NCI-H1694 (cell line): ENCODE measurements at regions not wholly inside any gene's neighbourhood (a gene's known extent, or its start where the extent isn't known, plus 50 kb on each side); places are given as distances from the start of the nearest gene placed in this dataset.
A peak's percentile ranks its signal among the peaks of the same experiment; 100 is the strongest.

Experiments used
- DNase-seq: peaks from one replicate; lab custom pipeline; 2025; lab: John Stamatoyannopoulos, UW

DNA sequence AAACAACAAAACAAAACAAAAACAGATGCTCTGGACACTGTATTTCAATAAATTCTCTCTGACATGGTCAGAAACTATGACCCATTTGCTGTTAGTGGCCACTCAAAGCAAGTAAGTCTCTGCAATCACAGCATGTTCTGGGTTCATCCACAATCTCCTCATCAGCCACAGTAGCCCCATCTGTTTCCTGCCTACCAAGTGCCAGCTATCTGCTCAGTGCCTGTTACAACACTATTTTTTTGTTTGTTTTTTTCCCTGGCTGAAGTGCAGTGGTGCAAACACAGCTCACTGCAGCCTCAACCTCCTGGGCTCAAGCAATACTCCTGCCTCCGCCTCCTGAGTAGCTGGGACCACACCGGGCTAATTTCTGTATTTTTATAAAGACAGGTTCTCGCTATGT lies 137.9 kb downstream of the SOX9 start:
- DNase-seq = no peak

DNA sequence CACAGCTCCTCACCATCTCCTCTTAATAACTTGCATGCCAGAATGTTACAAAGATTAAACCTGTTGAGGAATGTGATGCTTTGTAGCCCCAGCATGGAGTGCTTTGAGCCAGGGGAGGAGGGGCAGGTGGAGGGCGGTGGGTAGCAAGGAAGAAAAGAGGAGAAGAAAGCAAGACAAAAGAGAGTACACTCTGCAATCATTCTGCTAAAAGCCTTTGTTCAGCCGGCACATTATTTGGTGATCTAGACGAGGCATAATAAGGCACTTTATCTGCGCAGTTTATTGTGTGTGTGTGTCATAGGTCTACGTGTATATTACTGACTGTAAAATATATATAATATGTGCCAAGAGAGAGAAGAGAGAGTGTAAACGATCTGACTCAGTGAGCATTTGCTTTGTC lies 139.1 kb downstream of the SOX9 start:
- DNase-seq = no peak

DNA sequence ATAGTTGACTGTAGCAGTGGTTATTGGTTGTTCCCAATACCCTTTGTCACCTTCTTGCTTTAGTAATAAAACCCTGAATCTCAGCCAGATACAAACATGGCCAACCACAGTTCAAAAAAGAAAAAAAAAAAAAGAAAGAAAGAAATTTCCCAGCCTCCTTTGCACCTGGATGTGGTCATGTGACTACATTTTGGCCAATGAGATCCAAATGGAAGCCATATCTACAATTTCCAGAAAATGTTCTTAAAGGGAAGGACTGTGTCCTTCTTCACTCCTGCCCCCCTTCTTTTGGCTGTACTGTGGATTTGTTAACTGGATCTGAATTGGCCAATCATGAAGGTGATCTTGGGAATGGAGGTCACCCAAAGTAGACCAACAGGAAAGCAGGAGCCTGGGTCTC lies 141.9 kb downstream of the SOX9 start:
- no peak for DNase-seq

DNA sequence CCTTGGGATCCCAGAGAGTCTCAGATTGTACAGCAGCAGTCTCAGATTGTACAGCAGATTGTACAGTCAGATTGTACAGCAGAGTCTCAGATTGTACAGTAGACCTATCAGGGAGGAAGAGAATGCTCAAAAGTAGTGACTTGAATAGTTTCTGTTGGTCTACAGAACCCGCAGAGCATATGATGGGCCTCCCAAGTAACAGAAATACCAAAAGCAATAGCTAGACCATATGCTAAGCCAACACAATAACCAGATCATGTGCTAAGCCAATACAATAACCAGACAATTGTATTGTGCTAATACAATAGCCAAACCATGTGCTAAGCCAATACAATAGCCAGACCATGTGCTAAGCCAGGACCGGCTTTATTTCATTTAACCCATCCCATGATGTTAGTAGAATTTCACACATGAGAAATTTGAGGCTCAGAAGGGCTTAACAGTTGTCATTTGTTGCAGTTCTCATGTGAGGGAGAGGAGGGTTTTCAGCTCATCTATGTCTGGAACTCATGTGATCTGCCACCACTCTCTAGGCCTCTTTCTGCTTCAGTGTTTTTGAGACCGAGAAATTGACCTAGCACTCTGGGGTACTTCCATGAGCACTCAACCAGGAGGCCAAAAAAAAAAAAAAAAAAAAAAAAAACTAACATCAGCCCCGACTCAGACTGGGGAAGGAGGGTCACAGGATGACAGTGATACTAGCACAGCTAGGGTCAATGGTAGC lies 144.0 kb downstream of the SOX9 start:
- no peak for DNase-seq

DNA sequence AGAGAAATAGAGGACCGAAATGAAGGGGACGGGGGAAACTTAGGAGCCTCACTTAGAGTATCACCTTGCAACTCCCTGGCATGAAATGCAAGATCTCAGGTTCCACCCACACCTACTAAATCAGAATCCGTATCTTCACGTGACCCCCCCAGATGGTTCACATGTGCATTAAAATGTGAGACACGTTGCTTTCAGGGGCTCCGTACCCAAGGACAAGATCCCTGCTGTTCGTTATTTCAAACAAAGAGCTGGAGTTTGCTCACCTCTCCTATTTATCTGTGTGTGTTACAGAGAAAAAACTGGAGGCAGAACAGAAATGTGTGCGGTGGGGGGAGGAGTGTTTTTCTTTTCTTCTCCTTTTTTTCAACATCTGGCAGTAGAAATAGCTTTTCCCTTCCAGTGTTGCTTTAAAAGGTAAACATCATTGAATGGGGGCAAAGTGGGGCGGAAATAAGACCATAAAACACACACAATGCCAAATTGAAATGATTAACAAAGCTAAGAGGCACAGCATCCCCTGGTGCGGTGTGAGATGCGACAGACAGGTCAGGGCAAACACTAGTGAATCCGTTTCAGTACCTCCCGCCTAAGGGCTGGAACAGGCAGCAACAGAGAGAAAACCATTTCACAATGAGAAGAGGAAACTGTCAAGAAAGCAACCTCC lies 145.4 kb downstream of the SOX9 start:
- DNase-seq = peak; percentile 11

DNA sequence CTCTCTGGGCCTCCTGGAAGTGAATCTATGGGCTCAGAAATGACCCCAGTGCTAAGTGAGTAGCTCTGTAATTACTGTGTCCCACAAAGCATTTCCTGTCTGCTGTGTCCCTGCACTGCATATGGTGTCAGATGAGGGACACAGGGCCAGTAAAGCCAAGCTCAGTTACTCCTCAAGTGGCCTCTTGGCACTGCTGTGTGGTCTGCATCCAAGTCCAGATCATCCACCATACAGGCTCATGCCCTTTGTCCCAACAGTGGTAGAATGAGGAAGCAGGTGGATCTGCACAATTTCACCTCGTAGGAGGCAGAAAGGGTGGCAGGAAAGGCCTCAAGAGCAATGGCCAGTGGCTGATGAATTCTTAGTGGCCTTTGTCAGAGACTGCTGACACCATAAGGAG lies 146.8 kb downstream of the SOX9 start:
- DNase-seq = no peak

DNA sequence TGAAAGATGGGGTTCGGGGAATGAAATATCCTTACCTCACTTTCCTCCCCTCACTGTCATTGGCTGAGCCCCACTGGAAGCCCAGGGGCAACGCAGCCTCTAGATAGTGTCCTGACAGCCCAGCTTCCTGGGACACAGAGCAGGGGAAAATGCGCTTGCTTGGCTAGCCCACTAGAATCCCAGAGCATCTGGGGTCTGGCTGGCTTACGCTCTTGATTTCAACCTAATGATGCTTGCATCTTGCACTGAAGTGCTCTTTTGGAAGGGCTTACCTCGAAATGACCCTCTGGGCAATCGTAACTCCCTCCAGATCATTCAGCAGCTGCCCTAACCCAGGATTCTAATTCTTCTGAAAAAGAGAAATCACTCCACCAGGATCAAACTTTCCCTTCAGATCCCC lies 147.6 kb downstream of the SOX9 start:
- no peak for DNase-seq

DNA sequence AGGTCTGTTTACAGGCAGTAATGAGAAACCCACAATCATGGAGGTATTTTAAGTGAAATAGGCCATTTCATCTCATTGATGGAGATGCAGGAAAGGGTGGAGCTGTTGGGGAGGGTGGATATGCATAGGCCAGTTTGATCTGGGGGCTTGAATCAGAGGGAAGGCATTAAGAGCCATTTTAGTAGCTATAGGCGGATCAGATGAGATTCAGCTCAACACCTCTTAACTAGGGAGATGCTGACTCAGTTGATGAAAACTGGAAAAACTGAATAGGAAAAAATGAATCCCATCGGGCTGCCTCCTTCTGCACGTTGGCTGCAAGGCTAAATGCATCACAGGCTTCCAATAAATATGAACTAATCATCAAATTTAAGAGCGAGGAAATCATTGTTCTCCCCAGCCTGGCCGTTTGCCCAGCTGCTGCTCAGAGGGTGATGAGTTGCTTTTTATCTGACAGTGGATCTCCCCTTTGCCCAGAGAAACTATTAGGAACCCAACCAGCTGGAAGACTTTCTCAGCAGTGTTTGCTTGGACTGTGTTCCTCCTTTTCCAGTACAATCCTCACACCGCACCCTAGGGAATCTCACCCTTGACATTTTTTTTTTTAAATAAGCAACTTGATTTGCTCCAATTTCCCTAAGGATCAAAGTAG lies 149.6 kb downstream of the SOX9 start:
- peak; percentile 9 for DNase-seq

DNA sequence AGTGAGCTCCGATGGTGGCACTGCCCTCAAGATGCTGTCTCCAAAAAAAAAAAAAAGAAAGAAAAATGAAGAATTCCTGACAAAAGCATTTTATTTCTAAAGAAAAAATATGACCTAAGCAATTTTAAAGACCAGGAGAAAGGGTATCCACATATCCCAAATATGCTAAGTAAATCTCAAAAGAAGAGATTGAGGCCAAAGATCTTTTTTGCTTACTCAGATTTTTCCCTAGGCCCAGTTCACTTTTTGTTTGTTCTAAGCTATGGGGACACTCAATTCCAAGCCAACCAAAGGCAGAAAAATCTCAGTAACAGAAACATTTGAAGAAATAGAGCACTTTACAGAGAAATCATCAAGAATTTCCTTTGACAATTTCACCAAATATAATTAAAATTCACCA lies 150.8 kb downstream of the SOX9 start:
- no peak for DNase-seq

DNA sequence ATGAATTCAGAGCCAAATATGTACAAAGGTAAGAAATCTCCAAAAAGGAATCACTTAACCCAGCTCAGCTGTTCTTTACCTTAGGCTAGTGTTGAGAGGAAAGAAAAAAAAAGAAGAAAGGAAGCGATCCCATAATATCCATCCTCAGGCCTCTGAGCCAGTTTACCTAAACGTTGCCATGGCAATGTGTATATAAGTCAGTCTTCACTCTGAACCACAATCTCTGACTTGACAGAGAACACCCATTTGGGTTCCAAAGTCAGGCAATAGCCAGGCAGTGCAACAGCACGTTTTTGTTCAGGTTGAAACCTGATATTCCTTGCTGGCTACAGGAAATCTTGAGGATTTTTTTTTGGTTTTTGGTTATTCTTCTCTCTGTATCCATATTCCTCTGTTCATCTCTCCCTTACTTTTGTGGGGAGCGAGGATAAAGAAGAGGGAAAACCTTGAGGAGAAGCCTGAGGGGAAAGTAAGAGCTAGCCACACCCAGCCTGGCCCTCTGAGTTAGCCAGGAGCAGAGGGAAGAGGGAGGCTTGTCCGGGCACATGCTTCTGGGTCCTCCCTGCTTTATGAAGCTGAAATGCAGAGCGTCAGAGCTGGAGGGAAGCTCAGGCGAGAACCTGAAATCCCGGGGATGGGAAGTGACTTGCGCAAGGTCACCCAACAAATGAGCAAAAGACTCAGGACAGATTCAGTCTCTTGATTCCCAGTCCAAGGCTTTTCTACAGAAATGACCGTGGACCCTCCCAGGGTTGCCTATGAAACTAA lies 152.7 kb downstream of the SOX9 start:
- no peak for DNase-seq

DNA sequence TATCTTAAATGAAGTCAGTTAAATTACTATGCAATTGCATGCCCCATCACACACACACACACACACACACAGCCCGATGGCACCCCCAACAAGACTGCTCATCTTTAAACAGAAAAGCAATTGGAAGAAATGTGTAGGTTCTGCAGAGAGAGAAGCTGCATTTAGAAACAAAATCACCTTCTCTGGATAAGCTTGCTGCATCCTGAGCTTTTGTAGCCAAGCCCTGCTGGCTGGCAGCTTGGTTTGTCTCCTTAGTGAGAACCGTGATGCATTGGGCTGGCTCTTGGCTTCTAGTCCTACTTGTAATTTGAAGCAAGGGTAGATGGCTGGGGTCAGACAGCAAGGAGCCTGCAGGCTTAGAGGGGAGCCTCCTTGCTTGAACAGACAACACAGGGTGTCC lies 153.8 kb downstream of the SOX9 start:
- DNase-seq = no peak

DNA sequence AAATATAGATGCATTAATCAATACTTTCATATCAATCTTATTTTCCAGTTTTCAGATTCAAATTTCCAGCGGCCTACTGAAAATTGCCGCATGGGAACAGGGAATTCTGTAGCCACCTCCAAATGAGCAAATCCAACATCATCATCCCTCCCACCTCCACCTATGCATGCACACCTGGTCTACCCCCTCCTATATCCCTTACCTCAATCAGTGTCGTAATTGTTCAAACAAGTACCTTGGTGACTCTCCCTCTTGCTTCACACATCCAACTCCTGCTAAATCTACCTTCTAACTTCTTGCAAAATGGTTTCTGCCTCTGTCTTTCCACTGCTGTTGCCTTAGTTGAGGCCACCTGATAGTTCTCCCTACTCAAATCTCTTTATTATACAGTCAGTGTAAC lies 160.1 kb downstream of the SOX9 start:
- no peak for DNase-seq

DNA sequence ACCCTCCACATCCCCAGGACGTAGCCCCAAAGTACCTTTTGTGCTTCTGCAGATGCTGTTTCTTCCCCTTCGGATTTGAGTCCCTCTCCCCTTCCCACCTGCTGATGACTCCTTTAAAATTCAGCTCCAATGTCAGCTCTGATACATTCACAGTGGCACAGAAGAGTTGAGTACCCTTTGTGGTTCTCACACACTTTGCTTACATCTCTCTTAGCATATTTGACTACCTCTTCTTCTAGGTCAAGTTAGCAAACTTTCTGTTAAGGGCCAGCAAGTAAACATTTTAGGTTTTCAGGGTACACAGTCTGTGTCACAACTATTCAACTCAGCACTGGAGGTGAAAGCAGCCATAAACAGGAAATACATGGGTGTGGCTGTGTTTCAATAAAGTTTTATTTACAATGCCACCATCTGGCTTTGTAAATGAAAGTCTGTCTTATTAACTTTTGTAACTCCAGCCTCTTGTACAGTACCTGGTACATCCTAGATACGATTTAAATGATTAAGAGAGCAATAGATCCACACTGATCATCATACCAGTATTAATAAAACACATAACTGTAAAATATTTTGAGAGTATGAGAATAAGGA lies 161.7 kb downstream of the SOX9 start:
- DNase-seq = no peak

DNA sequence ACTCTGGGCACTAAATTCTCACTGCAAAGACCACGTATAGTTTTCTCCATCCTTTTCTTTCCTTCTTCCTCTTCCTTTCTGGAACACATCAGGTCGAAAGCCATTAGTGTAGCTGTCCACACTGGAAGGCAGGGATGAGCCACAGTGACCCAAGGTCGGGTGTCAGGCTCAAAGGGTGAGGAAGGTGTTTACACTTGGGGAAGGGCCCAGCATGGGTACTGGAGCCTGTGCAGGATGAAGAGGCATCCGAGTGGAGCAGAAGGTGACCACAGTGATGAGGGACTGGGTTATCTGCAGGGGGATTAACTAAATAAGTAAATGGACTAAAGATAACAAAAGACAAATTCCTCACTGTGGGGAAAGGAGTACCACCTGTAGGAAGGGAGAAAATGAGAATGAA lies 164.0 kb downstream of the SOX9 start:
- DNase-seq = no peak

DNA sequence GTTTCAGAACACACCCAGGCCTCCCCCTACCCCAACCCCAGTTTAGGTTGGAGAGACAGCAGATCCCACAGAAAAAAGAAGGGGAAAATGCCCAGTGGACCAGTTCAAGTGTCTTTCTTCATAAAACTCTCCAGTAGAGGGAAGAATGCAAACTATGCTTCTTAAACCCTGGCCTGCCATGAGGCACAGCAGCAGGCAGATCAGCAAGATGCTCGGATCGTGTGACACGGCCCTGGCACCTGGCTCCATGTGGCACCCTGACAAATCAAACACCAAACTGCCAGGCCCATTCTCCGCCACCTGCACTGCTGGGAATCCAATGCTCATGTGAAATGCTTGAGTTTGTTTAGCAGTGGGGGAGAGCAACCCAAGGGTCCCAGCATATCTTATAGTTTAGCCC lies 166.8 kb downstream of the SOX9 start:
- peak; percentile 27 for DNase-seq

DNA sequence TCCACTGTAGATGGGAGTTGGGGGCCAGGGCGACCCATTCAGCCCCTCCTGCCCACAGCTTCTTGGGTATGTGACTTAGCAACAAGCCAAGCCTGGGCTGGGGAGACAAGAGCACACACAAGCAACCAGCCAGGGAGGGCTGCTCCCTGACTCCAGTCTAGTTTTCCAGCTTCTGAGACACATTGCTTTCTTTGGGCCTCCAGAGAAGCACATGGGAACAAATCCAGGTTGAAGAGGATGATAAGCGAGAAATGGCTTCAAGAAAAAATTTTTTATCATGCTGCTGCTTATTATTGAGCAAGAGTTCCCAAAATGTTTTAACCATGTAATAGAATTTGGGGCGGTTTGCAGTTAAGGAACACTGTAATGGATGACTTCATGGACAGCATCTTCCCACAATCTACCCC lies 173.7 kb downstream of the SOX9 start:
- no peak for DNase-seq

DNA sequence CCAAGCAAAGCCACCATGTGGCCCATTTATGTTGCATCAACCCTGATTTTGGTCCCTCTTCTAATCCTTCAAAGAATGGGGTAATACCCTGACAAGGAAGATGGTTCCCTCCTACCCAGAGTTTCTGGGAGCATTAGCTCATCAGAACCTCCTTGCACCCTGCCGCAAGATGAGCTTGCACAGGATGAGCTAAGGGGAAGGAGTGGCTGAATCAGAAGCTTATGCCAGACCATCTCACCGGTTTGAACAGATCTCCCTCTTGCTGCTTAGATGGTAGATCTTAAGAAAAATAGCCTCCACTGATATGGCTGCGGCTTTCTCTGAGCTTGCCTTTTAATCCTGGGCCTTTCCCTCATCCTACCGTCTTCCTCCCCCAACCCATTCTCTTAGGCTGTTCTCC lies 175.1 kb downstream of the SOX9 start:
- no peak for DNase-seq

DNA sequence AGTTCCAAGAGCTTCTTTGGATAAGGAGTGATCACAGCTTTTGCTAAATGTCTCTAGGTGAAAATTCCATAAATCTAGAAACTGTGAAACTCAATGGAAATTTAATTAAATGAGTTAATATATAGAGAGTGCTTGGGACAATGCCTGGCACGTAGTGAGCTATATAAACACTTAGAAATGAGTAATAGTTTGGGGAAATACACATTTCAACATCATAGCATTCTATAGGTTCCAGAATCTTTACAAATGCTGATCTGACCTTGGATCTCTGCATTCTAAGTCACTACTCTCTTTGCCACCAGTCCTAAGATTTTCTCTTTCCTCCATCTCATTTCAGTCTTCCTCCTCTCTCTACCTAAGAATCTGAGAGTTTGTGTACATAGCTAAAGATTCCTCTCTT lies 175.6 kb downstream of the SOX9 start:
- no peak for DNase-seq

DNA sequence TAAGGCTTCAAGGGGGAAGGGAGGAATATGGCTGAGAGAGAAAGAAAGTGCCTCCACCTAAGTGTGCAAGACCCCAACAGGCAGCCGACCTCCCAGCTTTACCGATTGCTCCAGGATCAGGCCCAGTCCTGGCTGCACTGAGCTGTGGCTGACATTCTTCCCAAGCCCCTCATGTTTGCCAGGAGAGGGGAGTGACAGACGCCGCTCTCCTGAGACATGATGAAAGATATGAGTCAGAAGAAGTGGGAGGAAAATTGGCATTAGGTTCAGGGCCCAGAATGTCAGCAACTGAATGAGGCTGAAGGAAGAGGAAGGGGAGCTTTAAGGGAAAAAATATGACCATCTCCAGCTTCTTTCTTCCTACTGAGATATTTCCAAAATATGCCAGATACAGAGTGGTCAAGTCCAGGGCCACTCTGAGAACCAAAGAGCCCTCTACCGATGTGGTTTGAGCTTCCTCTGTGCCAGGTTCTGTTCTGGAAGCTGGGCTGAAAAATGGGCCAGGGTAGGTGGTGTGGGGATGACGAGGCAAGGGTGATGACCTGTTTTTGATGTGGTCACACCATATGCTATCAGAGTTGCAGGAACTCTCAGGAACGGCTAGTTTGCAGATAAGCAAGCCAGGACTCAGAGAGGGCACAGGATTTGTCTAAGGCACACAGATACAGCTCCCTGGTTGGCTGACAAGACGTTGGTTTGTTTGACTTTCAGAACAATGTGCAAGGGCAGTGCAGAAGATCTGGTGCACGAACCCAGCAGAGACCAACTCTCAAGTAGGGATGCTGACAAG lies 176.7 kb downstream of the SOX9 start:
- DNase-seq = no peak

DNA sequence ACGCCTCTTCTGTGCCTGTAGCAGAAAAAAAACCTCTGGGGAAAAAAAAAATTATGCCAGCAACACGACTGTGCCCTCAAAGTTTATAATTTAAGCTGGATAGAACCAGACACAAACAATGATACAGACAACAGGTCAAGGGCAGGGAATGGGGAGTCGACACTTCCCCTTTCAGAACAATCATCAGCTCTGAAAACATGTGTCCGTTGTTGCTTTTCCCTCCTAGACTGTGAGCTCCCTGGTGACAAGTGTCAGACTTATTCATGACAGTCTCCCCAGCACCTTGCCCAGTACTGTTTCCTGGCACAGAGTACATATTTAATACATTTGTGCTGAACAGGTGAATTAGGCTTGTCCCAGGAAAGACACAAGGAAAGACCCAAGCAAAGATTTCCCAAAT lies 178.3 kb downstream of the SOX9 start:
- no peak for DNase-seq

DNA sequence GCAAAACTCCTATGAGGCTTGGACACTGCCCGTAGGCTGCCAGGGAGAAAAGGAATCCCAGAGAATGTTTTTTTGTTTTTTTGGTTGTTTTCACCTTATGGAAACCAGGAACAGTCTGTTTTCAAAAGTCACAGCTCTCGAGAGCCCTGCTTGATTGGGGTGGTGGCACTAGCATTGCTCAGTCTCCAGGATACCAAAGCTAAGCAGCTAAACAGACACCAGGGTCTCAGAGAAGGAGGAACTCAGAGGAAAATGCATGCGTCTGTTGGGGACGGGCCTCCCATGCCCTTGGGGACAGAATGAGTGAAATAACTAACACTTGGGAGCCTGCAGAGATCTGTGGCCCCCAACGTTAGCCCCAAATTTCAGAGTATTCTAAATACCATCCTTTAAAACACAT lies 178.8 kb downstream of the SOX9 start:
- no peak for DNase-seq

DNA sequence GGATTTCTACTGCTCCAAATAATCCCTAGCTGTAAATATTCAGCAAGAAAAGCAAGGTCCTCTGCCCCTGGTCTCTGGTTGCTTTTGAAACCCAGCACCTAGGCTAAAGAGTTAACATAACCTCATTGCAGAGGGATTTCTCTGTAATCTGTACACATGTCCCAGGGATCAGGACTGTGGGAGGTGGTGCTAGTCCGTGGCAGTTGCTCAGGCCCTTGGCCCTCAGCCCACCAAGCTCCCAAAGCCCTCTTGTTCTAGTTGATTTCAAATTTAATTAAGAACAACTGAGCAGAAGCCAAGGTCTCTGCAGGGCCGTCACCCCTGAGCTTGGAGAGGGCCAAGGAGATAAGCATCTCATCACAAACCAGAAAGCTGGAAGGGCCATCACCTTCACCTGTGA lies 181.1 kb downstream of the SOX9 start:
- no peak for DNase-seq
